Jurkat, Clone E6-1 (cell line): ENCODE measurements at regions not wholly inside any gene's neighbourhood (a gene's known extent, or its start where the extent isn't known, plus 50 kb on each side); places are given as distances from the start of the nearest gene placed in this dataset.
"Not testable (repeated sequence)": the region's sequence is repeated elsewhere in the genome, so short reads cannot be mapped to it uniquely, and the experiment has no call there.

Experiments used
- DNase-seq: peaks from one replicate; pipeline ENCODE4 v3.0.0-alpha.2; 2011; ENCODE audit warnings: low read depth, low spot score
- H3K4me3 ChIP-seq: 2 replicates; pipeline ENCODE4 v1.5.1; 2011; ENCODE audit warnings: mild to moderate bottlenecking, low read length, control low read depth, moderate library complexity

DNA sequence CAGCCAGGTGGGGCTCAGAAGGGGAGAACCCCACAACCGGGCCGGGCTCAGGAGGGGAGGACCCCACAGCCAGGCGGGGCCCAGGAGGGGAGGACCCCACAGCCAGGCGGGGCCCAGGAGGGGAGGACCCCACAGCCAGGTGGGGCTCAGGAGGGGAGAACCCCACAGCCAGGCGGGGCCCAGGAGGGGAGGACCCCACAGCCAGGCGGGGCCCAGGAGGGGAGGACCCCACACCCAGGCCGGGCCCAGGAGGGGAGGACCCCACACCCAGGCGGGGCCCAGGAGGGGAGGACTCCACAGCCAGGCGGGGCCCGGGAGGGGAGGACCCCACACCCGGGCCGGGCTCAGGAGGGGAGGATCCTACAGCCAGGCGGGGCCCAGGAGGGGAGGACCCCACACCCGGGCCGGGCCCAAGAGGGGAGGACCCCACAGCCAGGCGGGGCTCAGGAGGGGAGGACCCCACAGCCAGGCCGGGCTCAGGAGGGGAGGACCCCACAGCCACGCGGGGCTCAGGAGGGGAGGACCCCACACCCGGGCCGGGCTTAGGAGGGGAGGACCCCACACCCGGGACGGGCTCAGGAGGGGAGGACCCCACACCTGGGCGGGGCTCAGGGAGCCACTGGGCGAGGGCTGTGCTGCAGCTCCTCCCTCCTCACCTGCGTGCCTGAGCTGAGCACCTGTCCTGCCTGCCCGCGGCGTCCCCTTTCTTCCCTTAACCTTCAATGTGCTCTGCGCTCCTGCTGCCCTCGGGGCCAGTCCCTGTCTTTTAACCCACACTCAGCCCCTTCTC, 131.4 kb downstream of the IGLL1 start:
- H3K4me3 ChIP-seq, DNase-seq: not testable (repeated sequence)

DNA sequence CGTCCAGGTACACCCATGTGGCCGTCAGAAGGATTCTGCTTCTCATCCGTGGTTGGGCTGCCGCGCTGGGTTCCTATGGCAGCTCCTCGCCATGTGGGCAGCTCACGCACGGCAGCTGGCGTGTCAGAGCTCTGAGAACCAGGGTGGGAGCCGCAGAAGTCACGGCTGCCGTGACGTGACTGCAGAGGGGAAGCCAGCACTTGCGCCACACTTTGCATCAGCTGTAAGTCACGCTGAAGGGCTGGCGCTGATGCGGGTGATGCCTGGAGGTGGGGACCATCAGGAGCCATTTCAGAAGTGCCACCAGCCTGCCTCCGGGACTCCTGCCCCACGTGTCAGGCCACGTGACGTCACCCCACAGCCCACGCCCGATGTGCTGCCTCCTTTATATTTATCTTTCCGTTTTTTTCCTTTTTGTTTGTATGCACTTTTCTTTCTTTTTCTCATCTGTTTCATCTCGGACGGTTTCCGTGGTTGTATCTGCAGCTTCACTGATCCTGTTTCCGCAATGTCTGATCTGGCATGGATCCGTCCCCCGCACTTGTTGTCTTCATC, 133.2 kb downstream of the IGLL1 start:
- no peak for DNase-seq
- H3K4me3 ChIP-seq = no peak overlapping the region

DNA sequence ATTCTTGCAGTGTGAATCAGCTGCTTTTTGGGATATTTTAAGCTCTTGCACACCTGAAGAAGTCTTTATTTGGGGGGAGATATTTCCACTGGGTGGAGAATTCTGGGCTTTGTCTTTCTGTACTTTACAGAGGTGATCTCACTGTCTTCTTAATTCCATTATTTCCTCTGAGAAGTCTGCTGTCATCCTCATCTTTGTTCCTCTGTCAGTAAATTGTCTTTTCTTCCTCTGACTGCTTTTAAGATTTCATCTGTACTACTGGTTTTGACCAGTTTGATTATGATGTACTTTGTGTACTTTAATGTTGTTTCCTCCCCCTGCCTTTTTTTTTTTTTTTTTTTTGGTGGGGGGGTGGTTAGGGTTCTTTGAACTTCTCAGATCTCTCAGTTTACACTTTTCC, 133.9 kb downstream of the IGLL1 start:
- not testable (repeated sequence) for H3K4me3 ChIP-seq, DNase-seq

DNA sequence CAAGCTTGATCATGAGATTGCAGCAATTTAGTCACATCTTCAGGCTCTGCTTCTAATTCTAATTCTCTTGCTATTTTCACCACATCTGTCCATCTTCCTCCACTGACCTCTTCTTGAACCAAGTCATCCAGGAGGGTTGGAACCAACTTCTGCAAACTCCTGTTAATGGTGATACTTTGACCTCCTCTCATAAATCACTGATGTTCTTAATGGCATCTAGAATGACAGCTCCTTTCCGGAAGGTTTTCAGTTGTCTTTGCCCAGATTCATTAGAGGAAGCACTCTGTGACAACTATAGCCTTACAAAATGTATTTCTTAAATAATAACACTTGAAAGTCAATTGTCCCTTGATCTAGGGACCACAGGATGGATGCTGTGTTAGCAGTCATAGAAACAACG, 136.2 kb downstream of the IGLL1 start:
- not testable (repeated sequence) for DNase-seq

DNA sequence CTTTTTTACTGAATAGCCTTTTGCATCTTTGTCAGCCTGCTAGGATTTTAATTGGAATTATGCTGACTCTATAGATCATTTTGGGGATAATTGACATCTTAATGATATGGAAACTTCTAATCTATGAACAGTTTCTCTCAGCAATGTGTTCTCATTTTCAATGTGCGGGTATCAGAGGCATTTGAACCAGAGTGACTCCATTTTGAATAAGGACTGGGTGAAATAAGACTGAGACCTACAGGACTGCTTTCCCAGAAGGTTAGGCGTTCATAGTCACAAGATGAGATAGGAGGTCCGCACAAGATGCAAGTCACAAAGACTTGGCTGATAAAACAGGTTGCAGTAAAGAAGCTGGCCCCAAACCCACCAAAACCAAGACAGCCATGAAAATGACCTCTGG, 140.5 kb downstream of the IGLL1 start:
- DNase-seq, H3K4me3 ChIP-seq: not testable (repeated sequence)

More for the DNA sequence above, 136.2 kb downstream of the IGLL1 start:
- H3K4me3 ChIP-seq = not testable (repeated sequence)

DNA sequence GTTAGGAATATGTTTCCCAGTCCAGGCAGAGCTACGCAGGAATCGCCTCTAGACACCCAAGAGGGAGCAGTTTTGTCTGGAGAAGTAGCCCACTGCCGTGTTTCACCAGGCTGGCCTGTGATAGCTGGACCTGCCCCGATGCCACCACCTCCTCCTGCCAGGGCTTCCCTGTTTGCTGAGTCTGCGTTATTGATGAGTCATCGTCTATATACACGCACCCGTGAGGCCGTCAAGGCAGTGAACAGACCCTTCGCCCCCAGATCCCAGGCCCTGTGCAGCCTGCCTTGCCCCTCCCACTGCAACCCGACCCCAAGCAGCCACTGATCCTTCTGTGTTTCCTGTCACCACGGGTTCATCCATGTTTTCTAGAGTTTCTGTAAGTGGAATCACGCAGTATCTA, 141.9 kb downstream of the IGLL1 start:
- no peak for DNase-seq
- no peak overlapping the region for H3K4me3 ChIP-seq

DNA sequence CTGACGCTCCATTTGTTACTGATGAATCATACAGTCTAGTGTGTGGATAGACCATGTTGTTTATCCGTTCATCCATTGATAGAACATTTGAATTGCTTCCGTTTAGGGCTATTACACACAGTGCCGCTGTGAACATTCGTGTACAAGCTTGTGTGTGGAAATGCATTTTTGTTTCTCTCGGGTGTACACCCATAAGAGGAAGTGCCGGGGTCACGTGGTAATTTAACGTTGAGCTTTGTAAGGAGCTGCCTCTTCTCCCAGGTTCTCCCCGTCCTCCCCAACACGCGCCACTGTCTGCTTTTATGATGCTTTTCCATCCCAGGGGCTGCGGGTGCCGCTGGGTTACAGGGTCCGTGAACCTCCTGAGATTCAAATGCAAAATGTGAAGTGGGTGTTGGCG, 142.3 kb downstream of the IGLL1 start:
- no peak overlapping the region for H3K4me3 ChIP-seq
- DNase-seq = no peak

DNA sequence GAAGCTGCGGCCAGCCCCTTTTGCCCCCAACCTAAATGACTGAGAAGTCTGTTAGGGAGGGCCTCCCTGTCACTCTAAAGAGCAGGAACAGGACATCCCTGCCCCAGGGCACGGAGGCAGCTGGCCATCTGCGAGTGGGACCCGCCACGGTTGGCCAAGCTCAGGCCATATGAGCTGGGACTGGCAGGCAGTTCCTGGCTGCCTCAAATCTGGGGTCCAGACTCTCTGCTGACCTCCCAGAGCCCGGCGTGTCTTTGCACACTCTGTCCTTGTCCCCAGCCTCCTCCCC, 143.0 kb downstream of the IGLL1 start:
- not testable (repeated sequence) for DNase-seq

DNA sequence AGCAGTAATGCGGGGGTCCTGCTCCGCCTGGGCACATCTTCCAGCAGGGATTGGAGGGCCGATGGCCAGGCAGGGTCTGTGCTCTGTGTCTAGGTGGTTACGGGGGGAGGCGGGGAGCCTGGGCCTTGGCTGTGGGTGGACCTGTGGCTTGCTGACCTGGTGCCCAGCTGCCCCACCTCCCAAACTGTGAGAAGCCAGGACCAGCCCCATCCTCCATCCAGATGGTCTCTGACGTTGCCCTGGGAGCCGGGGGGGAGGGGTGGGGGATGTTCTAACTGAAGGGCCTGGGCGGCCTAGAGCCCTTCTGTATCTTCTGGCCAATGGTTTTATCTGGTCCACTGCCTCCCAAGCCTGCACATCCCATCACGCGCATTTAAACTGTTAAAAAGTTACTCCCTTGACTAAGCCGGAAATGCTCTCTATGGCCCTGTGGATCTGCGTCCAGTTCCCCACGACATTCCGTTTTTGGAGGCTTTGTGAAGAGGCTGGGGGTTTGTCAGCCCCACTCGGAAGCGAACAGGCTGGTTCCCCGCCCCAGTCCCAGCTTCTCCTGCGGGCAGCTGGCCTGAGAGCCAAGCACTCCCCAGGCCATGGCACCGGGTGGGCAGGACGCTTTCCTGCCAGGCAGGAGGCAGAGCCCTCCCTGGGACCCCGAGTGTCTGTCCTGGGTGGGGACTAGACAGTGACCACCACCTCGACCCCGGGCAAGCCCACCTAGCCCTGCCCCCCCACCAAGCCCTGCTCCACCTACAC, 143.6 kb downstream of the IGLL1 start:
- not testable (repeated sequence) for H3K4me3 ChIP-seq

More for the DNA sequence above, 143.0 kb downstream of the IGLL1 start:
- not testable (repeated sequence) for H3K4me3 ChIP-seq

DNA sequence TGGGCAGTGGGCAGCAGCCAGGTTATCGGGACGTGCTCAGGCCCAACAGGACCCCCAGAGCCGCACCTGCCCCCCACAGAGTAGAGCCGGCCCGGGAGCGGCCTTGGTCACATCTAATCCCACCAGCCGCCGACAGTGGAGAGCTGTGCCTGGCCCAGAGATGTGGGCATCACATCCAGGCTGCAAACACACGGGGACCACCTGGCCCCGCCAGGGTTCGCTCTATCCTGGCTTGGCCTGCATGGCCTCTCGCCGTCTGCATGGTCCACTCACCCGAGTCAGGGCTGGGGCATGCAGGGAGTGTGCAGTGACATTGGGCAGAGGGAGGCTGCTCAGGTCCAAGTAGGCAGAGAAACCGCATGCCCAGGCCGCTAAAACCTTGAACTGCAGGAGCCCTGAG, 144.9 kb downstream of the IGLL1 start:
- DNase-seq, H3K4me3 ChIP-seq: not testable (repeated sequence)

More for the DNA sequence above, 143.6 kb downstream of the IGLL1 start:
- not testable (repeated sequence) for DNase-seq

DNA sequence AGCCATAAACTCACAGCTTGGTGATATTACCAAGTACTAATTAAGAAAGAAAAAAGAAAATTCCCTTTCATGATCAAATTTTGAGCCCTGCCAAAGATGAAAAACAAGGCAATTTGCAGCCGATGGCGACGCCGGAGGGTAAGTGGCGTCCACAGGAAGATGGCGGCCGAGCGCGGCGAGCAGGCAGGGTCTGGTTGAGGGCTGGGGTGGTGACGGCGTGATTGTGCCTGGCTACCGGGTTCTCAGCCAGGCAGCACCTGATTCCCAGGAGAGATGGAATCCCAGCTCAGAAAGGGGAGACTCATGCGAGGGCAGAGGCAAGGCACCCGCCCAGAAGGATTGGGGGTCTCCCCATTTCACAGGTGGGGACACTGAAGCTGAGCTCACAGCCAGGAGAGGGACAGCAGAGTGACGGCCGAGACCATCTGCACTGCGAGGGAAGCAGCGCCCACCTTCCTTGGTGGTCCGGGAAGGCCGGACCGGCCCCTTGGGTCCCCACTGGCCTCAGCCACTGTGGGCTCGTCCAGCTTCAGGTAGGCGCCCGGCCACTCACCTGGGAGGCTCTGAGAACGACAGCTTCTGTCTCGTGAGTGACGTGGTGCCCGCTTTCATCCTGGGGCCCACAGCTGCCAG, 145.8 kb downstream of the IGLL1 start:
- not testable (repeated sequence) for H3K4me3 ChIP-seq, DNase-seq

DNA sequence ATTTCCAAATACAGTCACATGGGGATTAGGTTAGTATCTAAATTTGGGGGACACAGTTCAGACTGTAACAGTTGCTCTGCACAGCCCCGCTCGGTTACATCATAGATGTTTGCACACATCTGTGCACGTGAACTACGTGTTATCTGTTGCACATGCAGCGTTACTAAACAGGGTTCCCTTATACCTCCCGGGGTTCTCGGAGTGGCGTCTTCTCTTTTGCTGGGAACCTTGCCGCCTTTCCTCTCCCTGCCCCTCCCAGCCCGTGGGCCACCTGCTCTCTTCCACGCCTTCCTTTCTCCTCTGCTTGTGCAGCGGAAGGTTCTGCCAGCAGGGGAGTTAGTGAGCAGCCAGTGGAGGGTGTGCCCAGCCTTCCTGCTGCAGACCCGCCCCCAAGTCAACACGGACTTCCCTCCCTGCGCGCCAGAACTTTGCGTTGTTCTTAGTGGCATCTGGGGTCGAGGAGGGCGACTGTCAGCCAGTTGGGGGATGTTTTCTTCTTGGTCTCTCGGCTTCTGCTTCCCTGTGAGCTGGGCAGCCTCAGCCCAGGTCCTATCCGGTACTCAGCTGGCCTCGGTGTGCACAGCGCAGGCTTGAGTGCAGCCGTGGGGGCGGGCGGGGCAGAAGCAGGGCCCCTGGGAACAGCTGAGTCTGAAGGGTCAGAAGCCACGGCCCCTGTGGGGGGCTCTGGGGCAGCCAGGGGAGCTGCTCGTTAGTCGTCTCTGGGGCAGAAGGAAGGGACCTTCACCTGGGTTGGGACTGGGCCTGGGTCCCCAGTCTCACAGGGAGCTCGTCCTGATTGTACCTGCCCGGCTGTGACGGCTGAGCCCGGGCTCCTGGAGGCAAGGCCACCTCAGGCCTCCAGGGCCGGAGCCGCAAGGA, 146.7 kb downstream of the IGLL1 start:
- DNase-seq = peak; percentile 54
- peak overlapping the region; percentile 27 for H3K4me3 ChIP-seq

DNA sequence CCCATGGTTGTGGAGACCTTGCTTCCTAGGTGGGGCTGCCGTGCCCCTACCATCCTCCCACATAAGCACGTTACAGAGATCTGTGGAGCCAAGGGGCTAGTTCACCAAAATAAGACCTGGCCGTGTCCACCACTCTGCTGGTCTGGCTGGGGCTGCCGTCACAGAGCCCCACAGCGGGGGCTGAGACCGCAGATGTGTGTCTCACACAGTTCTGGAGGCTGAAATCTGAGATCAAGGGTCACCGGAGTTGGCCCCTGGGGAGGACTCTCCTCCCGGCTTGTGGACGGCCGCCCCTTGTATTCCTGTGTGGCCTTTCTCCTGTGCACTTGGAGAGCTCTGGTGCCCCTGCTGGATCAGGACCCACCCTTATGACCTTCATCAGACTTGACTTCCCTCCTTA, 147.4 kb downstream of the IGLL1 start:
- not testable (repeated sequence) for DNase-seq, H3K4me3 ChIP-seq

DNA sequence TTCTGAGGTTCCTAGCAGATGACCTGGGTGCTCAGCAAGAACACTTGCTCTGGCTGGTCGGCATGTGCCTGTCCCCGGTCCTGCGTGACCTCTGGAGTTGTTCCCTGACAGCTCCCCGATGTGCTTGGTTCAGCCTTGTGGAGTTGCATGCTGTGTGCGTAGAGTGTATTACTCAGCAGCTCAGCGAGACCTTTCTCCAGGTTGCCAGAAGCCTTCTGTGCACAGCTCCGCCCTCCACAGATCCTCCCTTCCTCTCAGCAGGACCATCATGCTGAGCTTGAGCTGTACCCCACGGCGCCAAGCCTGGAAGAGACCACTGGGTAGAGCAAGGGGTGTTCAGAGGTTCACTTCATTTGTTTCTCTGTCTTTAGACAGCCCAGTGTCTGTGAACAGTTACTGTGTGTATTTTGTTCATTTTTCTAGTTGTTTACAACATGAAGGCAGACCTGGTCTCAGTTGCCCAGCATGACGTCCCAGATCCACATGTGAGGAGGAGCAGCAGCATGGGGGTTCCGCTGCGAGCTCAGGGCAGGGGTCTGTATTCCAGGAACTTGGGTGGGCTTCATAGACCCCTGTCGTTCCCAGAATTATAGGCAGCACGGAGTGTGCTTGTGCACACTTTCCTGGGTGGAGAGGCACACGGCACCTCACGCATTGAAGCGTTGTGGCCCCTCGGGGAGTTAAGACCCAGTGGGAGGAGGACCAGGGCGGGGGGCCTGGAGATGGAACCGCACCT, 148.6 kb downstream of the IGLL1 start:
- DNase-seq = no peak
- no peak overlapping the region for H3K4me3 ChIP-seq

DNA sequence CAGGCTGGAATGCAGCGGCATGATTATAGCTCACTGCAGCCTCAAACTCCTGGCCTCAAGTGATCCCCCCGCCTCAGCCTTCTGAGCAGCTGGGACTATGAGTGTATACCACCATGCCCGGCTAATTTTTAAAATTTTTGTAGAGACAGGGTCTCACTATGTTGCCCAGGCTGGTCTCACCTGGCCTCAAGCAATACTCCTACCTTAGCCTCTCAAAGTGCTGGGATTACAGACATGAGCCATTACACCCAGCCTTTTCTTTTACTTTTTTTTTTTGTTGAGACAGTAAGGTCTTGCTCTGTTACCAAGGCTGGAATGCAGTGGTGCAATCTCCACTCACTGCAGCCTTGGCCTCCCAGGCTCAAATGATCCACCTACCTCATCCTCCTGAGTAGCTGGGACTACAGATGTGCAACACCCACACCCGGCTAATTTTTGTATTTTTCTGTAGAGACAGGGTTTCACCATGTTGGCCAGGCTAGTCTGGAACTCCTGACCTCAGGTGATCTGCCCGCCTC, 155.5 kb downstream of the IGLL1 start:
- not testable (repeated sequence) for H3K4me3 ChIP-seq, DNase-seq

DNA sequence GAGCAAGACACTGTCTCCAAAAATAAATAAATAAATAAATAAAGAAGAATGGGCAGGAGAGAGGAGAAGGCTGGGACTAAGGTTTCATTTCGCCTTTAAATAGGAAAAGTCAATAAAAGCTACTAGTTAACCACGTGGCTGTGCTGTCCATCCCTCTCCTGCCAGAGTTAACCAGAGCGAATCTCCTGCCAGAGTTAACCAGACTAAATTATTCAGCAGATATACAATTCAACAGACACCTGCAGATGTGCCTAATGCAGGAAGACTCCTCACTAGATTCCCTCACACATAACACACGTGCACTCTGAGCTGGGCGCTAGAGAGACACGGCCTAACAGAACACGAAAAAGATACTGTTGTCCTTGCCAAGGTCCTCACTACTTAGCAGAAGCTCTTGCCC, 156.1 kb downstream of the IGLL1 start:
- H3K4me3 ChIP-seq = no peak overlapping the region
- no peak for DNase-seq

DNA sequence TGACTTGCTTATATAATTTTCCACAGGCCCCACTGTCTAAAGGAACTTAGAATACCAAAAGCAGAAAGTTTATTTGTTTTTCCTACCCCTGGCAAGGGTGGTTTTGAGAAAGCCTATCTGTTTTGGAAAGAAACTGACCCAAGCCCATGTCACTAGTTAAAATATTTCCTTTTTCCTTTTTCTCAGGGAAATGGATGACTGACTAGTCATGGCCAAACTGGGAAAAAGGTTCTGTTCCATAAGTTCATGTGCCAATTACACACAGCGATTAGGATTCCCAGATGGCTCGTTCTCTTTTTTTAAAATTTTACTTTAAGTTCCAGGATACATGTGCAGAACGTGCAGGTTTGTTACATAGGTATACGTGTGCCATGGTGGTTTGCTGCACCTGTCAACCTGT, 157.8 kb downstream of the IGLL1 start:
- not testable (repeated sequence) for H3K4me3 ChIP-seq, DNase-seq

DNA sequence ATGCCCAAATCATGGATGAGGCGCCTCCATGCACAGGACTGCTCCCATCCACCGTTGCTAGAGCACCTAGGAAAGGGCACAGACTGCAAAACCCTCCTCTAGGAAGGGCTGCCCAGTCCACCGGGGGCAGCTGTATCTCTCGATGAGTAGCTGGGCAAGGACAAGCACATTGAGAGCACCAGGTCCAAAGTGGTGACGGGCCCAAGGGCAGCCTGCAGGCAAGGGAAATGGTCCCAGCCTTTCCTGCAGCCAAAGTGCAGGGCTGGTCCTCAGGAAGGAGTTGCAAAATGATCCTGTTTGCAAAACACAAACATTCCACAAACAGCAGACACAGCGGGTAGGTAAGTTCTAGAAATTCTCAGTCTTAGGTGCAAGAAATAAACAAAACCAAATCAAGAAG, 158.8 kb downstream of the IGLL1 start:
- DNase-seq, H3K4me3 ChIP-seq: not testable (repeated sequence)
